ENCODE measurements at regions not wholly inside any gene's neighbourhood (a gene's known extent, or its start where the extent isn't known, plus 50 kb on each side); places are given as distances from the start of the nearest gene placed in this dataset.

GRCh38 chr3:56998076-56998529, 62.4 kb upstream of the SPATA12 start:
- ChIA-PET CTCF (interaction anchor here (2.4 kb wide), 1 partner anchor 9 kb away, joined by 8 read pairs; no protein-coding TSS in a partner anchor), RAD21 (ENCODE audit: low non-redundant PET in 1 of 2, low total read pairs in 2 of 2, uncharacterized antibody in 2 of 2, unreplicated experiment in 2 of 2) (no interaction called here), POLR2A (interaction anchor here (1.3 kb wide), 1 partner anchor 19 kb away, joined by 3 read pairs; no protein-coding TSS in a partner anchor)
- no peaks in the 10 kb centered on the region for H3K9me3 ChIP-seq (ENCODE audit: control insufficient read depth in 1 of 2, insufficient read depth in 1 of 2, low read depth in 1 of 2, low read length in 2 of 2)
- no TSS peak for BruUV-seq (replicated peaks)
- H3K79me2 ChIP-seq (ENCODE audit: insufficient read depth, low read length) = no peaks in the 10 kb centered on the region
- no peak overlapping the region for H3K9ac ChIP-seq (ENCODE audit: low read length)
- H3K27me3 ChIP-seq (ENCODE audit: insufficient read depth, low read length) = no peaks in the 10 kb centered on the region
- H3K4me3 ChIP-seq (replicated peaks in 1 of 2; ENCODE audit: low read depth in 1 of 2, low read length in 2 of 2) = no peak overlapping the region
- H3K9me2 ChIP-seq (ENCODE audit: insufficient read depth) = no peaks in the 10 kb centered on the region
- H3K27ac ChIP-seq (ENCODE audit: low read depth, low read length) = no peak overlapping the region
- no peak overlapping the region for H2AFZ ChIP-seq (ENCODE audit: low read depth, low read length, poor library complexity, severe bottlenecking)
- TF ChIP-seq EZH2 (IDR thresholded peaks at IDR 0.05) (no peak), SRF (IDR thresholded peaks at IDR 0.05; ENCODE audit: low read depth) (no peak), FOSL1 (IDR thresholded peaks at IDR 0.05; ENCODE audit: low read depth) (no peak), EGR1 (IDR thresholded peaks at IDR 0.05; ENCODE audit: low read depth) (no peak), EZH2phosphoT487 (IDR thresholded peaks at IDR 0.05; ENCODE audit: borderline replicate concordance) (no peak), MAX (IDR thresholded peaks at IDR 0.05) (no peak), CEBPB (IDR thresholded peaks at IDR 0.05; ENCODE audit: low read depth) (no peak), YY1 (IDR thresholded peaks at IDR 0.05; ENCODE audit: extremely low read depth, insufficient replicate concordance, low read depth, low read length) (no peak), ZNF274 (IDR thresholded peaks at IDR 0.05; ENCODE audit: low read depth, low read length) (no peak), POLR2AphosphoS5 (IDR thresholded peaks at IDR 0.05; ENCODE audit: low read depth, low read length) (no peak), CBX3 (IDR thresholded peaks at IDR 0.05; ENCODE audit: low read depth) (no peak), SIN3A (IDR thresholded peaks at IDR 0.05; ENCODE audit: low read depth) (no peak), ZFX (IDR thresholded peaks at IDR 0.05) (no peak), SP1 (IDR thresholded peaks at IDR 0.05; ENCODE audit: low read depth) (no peak), ELF1 (IDR thresholded peaks at IDR 0.05; ENCODE audit: borderline replicate concordance, low read depth) (no peak), REST (IDR thresholded peaks at IDR 0.05; ENCODE audit: low read depth) (no peak)
- TF ChIP-seq, protein P1, sequence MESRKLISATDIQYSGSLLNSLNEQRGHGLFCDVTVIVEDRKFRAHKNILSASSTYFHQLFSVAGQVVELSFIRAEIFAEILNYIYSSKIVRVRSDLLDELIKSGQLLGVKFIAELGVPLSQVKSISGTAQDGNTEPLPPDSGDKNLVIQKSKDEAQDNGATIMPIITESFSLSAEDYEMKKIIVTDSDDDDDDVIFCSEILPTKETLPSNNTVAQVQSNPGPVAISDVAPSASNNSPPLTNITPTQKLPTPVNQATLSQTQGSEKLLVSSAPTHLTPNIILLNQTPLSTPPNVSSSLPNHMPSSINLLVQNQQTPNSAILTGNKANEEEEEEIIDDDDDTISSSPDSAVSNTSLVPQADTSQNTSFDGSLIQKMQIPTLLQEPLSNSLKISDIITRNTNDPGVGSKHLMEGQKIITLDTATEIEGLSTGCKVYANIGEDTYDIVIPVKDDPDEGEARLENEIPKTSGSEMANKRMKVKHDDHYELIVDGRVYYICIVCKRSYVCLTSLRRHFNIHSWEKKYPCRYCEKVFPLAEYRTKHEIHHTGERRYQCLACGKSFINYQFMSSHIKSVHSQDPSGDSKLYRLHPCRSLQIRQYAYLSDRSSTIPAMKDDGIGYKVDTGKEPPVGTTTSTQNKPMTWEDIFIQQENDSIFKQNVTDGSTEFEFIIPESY (IDR thresholded peaks at IDR 0.05; ENCODE audit: extremely low read depth, insufficient replicate concordance, low read length) = no peak
- TF ChIP-seq, protein P2, sequence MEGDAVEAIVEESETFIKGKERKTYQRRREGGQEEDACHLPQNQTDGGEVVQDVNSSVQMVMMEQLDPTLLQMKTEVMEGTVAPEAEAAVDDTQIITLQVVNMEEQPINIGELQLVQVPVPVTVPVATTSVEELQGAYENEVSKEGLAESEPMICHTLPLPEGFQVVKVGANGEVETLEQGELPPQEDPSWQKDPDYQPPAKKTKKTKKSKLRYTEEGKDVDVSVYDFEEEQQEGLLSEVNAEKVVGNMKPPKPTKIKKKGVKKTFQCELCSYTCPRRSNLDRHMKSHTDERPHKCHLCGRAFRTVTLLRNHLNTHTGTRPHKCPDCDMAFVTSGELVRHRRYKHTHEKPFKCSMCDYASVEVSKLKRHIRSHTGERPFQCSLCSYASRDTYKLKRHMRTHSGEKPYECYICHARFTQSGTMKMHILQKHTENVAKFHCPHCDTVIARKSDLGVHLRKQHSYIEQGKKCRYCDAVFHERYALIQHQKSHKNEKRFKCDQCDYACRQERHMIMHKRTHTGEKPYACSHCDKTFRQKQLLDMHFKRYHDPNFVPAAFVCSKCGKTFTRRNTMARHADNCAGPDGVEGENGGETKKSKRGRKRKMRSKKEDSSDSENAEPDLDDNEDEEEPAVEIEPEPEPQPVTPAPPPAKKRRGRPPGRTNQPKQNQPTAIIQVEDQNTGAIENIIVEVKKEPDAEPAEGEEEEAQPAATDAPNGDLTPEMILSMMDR (IDR thresholded peaks at IDR 0.05 in 2 of 3, conservative IDR thresholded peaks at IDR 0.05 in 1 of 3; ENCODE audit: borderline replicate concordance in 1 of 3, insufficient read depth in 1 of 3, low read depth in 2 of 3, low read length in 2 of 3) = no peak
- TF ChIP-seq, protein P3, sequence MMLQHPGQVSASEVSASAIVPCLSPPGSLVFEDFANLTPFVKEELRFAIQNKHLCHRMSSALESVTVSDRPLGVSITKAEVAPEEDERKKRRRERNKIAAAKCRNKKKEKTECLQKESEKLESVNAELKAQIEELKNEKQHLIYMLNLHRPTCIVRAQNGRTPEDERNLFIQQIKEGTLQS (IDR thresholded peaks at IDR 0.05) = no peak
- no peak for ATAC-seq
- H4K20me1 ChIP-seq (ENCODE audit: insufficient read depth) = no peaks in the 10 kb centered on the region
- peaks cover 0 to 8% of the 10 kb centered on the region in 2 experiments; a peak in 2 of 4 replicates for H3K4me1 ChIP-seq (ENCODE audit: control insufficient read depth in 1 of 2, insufficient read depth in 2 of 2, low read length in 2 of 2)
- no peak for DNase-seq (ENCODE audit: low read depth, low spot score)
- H3K4me2 ChIP-seq (ENCODE audit: low read length) = no peak overlapping the region
- intact Hi-C loops (cut with micrococcal nuclease) = loop anchor here (5.0 kb wide), 1 partner anchor 174 kb away; no protein-coding TSS in a partner anchor
- peaks cover 0 to under 1% of the 10 kb centered on the region in 2 experiments; a peak in 1 of 4 replicates for H3K36me3 ChIP-seq (ENCODE audit: control insufficient read depth in 1 of 2, insufficient read depth in 2 of 2, low read length in 2 of 2)

Data from HCT116 (cell line).